Aorta (tissue), 5 donors: ENCODE measurements at regions not wholly inside any gene's neighbourhood (a gene's known extent, or its start where the extent isn't known, plus 50 kb on each side); places are given as distances from the start of the nearest gene placed in this dataset.
A peak's percentile ranks its signal among the peaks of the same experiment; 100 is the strongest.

Experiments
- ATAC-seq: fragments of 200-7000 bp; cut with Tn5 transposase; one replicate; pipeline ENCODE4 v1.9.1; 2022; ENCODE audit warnings: moderate library complexity; ENCODE audit not compliant: low FRiP score
- DNase-seq, 2 donors: peaks; one replicate each; pipeline ENCODE4 v3.0.0-alpha.2; 2020
- H3K27ac ChIP-seq, 2 donors: one replicate each; pipeline ENCODE4 v1.5.1; 2013; ENCODE audit warnings: low read length in 2 of 2, mild to moderate bottlenecking in 2 of 2, moderate library complexity in 2 of 2, control low read depth in 1 of 2, inconsistent platforms in 1 of 2, low read depth in 1 of 2
- H3K27me3 ChIP-seq, 2 donors: one replicate each; pipeline ENCODE4 v1.6.1; 2013; ENCODE audit warnings: control low read depth in 1 of 2, low read length in 1 of 2, mild to moderate bottlenecking in 1 of 2, moderate library complexity in 1 of 2; ENCODE audit not compliant: insufficient read depth in 2 of 2, control insufficient read depth in 1 of 2
- H3K36me3 ChIP-seq, 2 donors: one replicate each; pipeline ENCODE4 v1.6.1; 2013; ENCODE audit warnings: control low read depth in 1 of 2, low read length in 1 of 2, mild to moderate bottlenecking in 1 of 2; ENCODE audit not compliant: insufficient read depth in 2 of 2, control insufficient read depth in 1 of 2
- H3K4me1 ChIP-seq, 2 donors: one replicate each; pipeline ENCODE4 v1.6.1; 2013; ENCODE audit warnings: low read length in 2 of 2, control low read depth in 1 of 2, mild to moderate bottlenecking in 1 of 2, moderate library complexity in 1 of 2; ENCODE audit not compliant: insufficient read depth in 2 of 2, control insufficient read depth in 1 of 2
- H3K4me3 ChIP-seq, 2 donors: one replicate each; pipeline ENCODE4 v1.5.1; 2013; ENCODE audit warnings: low read length in 2 of 2, control low read depth in 1 of 2, mild to moderate bottlenecking in 1 of 2
- H3K9me3 ChIP-seq: one replicate; pipeline ENCODE4 v1.6.1; 2013; ENCODE audit warnings: mild to moderate bottlenecking, low read length; ENCODE audit not compliant: control insufficient read depth
- WGBS, 2 donors: extraction: QIAGEN DNeasy Blood & Tissue Kit; methylation state at CpG; one replicate each; pipeline ENCODE4 v1.1.7; 2013; 5-methylcytosine and 5-hydroxymethylcytosine counted together
- intact Hi-C, 2 donors: fragments of 100-400 bp; cut with DNase I; formaldehyde crosslinking; loops; one replicate each; pipeline versions ENCODE4 v1.14.2 to v1.15.0; 2022
- donor health status: healthy with polysubstance abuse.
- donor health status: Bipolar disorder and iron deficiency.
- donor health status: DM: no; HTN: no; CAD: no.
- donor health status: DM: no; HTN: no; CAD: no.
- donor health status: DM: yes; HTN: yes; CAD: no.

DNA sequence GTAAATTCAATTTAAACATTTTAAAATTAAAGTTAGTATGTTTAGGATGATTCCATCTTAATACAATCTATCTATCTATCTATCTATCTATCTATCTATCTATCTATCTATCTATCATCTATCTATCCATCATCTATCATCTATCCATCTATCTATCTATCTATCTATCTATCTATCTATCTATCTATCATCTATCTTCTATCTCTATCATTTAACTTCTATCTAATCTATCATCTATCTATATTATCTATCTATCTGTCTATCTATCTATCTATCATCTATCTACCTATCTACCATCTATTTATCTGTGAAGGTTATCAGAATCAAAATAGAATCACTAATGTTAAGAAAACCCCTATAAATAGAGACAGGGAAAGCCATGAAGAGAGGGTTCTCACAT lies 78.3 kb downstream of the RAMP3 start:
- H3K27me3 ChIP-seq: no peaks in the 10 kb centered on the region
- no peaks in the 10 kb centered on the region for H3K9me3 ChIP-seq
- no peak overlapping the region for H3K4me3 ChIP-seq
- intact Hi-C loops: no loop called here
- ATAC-seq (no peak), DNase-seq (no peak)
- no peaks in the 10 kb centered on the region for H3K36me3 ChIP-seq
- no peak overlapping the region for H3K27ac ChIP-seq
- no peaks in the 10 kb centered on the region for H3K4me1 ChIP-seq

DNA sequence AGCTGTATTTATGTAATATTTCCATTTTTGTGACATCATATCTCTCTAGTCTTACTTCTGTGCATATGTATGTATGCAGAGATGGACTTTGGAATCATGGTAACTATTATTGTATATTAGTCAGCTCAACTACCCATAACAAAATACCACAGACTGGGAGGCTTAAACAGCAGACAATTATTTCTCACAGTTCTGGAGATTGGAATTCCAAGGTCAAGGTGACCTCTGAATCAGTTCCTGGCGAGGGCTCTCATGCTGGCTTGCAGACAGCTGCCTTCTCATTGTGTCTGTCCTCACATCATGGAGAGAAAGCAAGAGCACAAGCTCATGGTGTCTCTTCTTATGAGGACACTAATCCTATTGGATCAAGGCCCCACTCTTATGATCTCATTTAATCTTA lies 79.1 kb downstream of the RAMP3 start:
- WGBS, 2 donors: 35 to 42% methylated on average over 1 of the region's 1 CpG

DNA sequence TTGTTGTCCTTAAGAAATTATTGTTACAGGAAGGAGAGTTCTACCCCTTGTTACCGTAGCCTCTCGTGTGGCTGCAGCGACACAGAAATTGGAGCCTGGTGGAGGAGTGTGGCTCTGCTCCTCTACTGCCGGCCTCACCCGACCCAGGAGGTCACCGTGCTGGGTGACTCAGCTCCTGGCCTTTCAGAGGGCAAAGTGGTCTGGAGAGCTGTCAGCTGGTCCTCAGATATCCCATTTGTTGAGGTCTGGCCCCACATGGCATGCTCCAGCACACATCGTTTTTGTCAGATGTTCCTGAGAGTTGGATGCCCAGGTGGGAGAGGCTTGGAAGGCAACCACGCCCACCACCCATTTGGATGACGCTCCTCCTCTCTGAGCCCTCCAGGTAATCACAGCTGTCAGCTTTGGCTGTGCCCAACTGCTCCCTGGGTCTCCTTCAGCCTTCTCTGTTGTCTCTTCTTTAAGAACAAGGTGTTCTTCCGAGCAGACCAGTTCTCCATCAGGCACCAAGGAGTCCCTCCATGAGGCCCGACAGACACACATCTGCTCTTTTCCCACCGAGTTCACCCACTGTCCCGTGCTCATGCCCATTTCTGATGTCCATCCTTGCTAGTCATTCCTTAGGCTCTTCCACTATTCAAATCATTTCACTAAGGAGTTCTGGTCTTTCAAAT lies 80.3 kb downstream of the RAMP3 start:
- no peaks in the 10 kb centered on the region for H3K4me1 ChIP-seq
- H3K27ac ChIP-seq: no peak overlapping the region
- no peaks in the 10 kb centered on the region for H3K36me3 ChIP-seq
- H3K4me3 ChIP-seq: no peak overlapping the region
- intact Hi-C loops: no loop called here
- WGBS, 2 donors: 65 to 69% methylated on average over 13 of the region's 13 CpGs
- H3K27me3 ChIP-seq: no peaks in the 10 kb centered on the region
- DNase-seq (no peak), ATAC-seq (no peak)
- H3K9me3 ChIP-seq: no peaks in the 10 kb centered on the region

More for the DNA sequence above, 79.1 kb downstream of the RAMP3 start:
- Histone ChIP-seq H3K27me3 (no peaks in the 10 kb centered on the region), H3K36me3 (no peaks in the 10 kb centered on the region), H3K27ac (no peak overlapping the region), H3K4me1 (no peaks in the 10 kb centered on the region), H3K9me3 (no peaks in the 10 kb centered on the region), H3K4me3 (no peak overlapping the region)
- intact Hi-C loops: no loop called here
- DNase-seq: peak in 1 of 2 donors; percentile 33
- no peak for ATAC-seq

DNA sequence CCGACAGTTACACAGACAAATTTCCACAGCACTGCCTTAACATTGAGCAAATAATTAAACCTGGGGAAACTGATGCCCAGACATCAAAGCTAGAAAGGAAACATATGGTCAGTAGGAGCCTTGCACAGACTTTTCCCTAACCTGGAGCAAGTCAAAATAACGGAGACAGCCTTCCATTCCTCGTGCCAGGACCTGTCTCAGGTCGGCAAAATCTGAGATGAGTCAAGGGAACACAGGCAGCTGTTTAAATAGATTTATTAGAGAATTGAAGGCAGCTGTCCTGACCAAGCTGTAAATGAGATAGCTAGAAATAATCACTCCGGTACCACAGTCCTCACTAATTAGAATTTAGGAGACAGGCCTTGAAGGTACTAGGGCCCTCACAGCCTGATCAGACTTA lies 81.2 kb downstream of the RAMP3 start:
- ATAC-seq (no peak), DNase-seq (no peak)
- H3K9me3 ChIP-seq: peaks cover 2% of the 10 kb centered on the region
- no peaks in the 10 kb centered on the region for H3K4me1 ChIP-seq
- no peak overlapping the region for H3K4me3 ChIP-seq
- H3K27me3 ChIP-seq: no peaks in the 10 kb centered on the region
- H3K27ac ChIP-seq: no peak overlapping the region
- H3K36me3 ChIP-seq: no peaks in the 10 kb centered on the region
- intact Hi-C loops: no loop called here
- 71 to 76% methylated on average over 5 of the region's 5 CpGs for WGBS, 2 donors

DNA sequence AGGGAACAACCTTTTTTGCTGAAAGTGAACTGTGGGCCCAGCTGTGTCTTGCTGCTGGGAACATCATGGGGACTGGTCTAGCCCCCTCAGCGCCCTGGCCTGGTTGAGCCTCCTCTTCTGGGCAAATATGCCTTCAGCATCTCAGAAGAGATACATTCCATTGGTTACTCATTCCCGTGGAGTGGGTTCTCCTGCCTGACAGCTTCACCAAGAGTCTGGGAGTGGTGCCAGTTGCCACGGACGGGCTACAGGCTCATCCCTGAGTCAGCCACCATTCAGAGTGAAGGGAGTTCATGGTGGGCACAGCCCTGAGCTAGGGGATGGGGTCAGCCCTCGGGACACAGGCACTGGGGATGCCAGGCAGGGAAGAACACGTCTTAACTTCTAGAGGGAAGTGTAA lies 81.9 kb downstream of the RAMP3 start:
- DNase-seq: peak in 1 of 2 donors; percentile 61
- 51 to 53% methylated on average over 6 of the region's 6 CpGs for WGBS, 2 donors
- intact Hi-C loops: no loop called here
- Histone ChIP-seq H3K4me1 (no peaks in the 10 kb centered on the region), H3K4me3 (no peak overlapping the region), H3K27ac (no peak overlapping the region), H3K27me3 (no peaks in the 10 kb centered on the region), H3K9me3 (peaks cover 2% of the 10 kb centered on the region), H3K36me3 (no peaks in the 10 kb centered on the region)
- ATAC-seq: no peak

DNA sequence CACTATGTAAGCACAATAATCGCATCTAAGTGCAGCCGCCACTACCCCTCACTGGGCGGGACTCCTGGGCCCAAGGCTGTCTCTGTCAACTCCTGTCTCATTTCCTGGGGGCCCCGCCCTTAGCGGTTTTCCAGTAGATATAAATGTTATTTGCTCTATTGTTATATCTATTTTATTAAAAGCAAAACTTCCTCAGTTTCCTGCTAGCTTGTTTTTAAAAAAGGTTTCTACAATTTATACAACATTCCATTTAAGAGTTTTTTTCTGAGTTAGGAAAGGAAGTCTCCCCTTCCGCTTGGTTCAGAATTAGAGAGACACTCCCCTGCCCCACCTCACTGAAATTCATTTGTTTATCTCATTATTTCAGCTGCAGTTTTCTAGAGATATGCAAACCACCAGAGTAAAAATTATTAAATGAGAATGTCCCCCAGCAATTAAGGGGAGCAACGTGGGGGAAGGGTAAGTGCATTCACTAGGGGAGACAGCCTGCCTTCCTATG lies 82.7 kb downstream of the RAMP3 start:
- ATAC-seq (no peak), DNase-seq (peak in 1 of 2 donors; percentile 57)
- no peak overlapping the region for H3K27ac ChIP-seq
- H3K4me1 ChIP-seq: no peaks in the 10 kb centered on the region
- peaks cover 2% of the 10 kb centered on the region for H3K9me3 ChIP-seq
- no peak overlapping the region for H3K4me3 ChIP-seq
- no peaks in the 10 kb centered on the region for H3K36me3 ChIP-seq
- intact Hi-C loops: no loop called here
- 79 to 83% methylated on average over 7 of the region's 7 CpGs for WGBS, 2 donors
- H3K27me3 ChIP-seq: no peaks in the 10 kb centered on the region

DNA sequence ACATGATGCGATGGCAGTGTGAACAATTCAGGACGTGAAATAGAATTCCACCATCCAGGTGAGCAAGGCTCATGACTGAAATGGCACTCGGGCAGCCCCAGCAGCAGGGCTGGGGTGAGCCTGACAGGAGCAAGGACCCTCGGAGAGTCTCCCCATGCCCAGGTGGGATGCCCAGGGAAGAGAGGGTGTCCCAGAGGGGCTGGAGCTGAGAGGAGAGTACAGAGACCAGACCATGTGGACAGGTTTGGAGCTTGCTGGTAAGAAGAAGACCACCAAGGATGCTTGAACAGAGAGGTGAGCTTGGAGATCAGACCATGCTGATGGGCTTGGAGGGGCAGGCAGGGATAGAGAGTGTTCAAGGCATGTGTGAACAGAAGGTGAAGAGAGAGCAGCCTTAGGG lies 83.3 kb downstream of the RAMP3 start:
- Histone ChIP-seq H3K36me3 (no peaks in the 10 kb centered on the region), H3K27me3 (no peaks in the 10 kb centered on the region), H3K27ac (no peak overlapping the region), H3K4me3 (no peak overlapping the region), H3K4me1 (no peaks in the 10 kb centered on the region), H3K9me3 (peaks cover 4% of the 10 kb centered on the region)
- ATAC-seq: no peak
- DNase-seq: peak in 1 of 2 donors; percentile 33
- intact Hi-C loops: no loop called here
- WGBS, 2 donors: 87 to 91% methylated on average over 4 of the region's 4 CpGs

DNA sequence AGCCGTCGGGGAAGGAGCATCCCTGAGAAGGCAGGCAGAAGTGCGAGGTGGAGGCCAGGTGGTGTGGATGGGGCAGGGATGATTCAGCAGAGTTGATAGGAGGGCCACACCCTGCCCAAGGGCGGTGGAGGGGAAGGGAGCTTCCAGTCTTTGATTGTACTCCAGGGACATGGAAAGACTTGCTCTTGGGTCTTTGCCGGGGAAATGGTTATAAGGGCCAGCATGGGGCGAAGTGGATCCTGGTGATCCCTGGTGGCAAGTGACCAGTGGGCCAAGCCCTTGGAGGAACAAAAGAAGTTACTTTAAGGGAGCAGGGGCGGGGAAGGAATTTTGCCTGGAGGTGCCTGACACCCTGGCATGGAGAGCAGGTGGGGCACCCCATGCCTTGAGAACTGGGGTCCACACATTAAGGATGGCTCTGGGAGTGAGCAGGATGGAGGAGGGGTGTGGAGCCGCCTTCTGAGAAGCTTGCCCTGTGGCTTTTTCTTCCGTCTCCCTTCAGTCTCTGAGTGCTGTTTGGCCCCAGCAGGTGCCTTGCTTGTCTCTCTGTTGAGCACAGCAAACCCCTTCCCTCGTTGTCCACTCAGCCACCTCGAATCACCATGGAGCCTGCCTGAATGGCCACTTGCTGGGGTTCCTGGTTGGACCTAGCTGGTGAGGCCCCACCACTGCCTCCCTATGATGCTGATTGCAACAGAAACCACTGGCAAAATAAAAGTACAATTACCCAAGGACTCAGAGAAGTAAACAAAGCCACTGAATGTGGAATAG lies 83.9 kb downstream of the RAMP3 start:
- Histone ChIP-seq H3K9me3 (peaks cover 5% of the 10 kb centered on the region), H3K27me3 (no peaks in the 10 kb centered on the region), H3K4me1 (no peaks in the 10 kb centered on the region), H3K36me3 (no peaks in the 10 kb centered on the region), H3K27ac (no peak overlapping the region), H3K4me3 (no peak overlapping the region)
- WGBS, 2 donors: 70 to 77% methylated on average over 11 of the region's 11 CpGs
- no peak for ATAC-seq
- intact Hi-C loops: no loop called here
- peak in 1 of 2 donors; percentile 30 for DNase-seq

DNA sequence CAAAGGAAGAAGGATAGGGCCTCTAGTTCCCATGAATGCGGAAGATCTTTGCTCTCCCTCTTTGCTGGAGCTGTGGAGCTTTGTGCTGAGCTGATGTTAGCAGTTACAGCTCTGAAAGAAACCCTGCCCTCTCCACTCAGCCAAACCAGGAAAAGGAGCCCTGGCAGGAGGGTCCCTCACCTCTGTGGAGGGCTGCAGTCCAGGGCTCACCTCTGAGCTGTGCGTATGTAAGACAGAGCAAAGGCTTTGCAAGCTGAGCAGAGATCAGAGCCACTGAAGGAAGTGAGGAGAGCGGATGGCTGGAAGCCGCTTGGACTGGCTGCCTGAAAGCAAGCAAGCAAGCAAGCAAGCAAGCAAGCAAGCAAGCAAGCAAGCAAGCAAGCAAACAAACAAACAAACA lies 84.7 kb downstream of the RAMP3 start:
- intact Hi-C loops: no loop called here

More for the DNA sequence above, 84.7 kb downstream of the RAMP3 start:
- Histone ChIP-seq H3K4me1 (no peaks in the 10 kb centered on the region), H3K36me3 (no peaks in the 10 kb centered on the region), H3K27ac (no peak overlapping the region), H3K9me3 (peaks cover 5% of the 10 kb centered on the region), H3K4me3 (no peak overlapping the region), H3K27me3 (no peaks in the 10 kb centered on the region)
- DNase-seq (no peak), ATAC-seq (no peak)
- WGBS, 2 donors: 82 to 86% methylated on average over 4 of the region's 4 CpGs
